Testis (tissue), 2 donors: ENCODE measurements at regions not wholly inside any gene's neighbourhood (a gene's known extent, or its start where the extent isn't known, plus 50 kb on each side); places are given as distances from the start of the nearest gene placed in this dataset.

Experiments used
- DNase-seq: peaks from one replicate; pipeline ENCODE4 v3.0.0-alpha.2; 2019
- H3K27ac ChIP-seq, 2 donors: fragments of 200-600 bp; sonication (generic); one replicate each; pipeline ENCODE4 v1.5.1; 2019
- H3K27me3 ChIP-seq: fragments of 200-600 bp; sonication (generic); one replicate; pipeline ENCODE4 v1.5.1; 2019
- H3K36me3 ChIP-seq: fragments of 200-600 bp; sonication (generic); one replicate; pipeline ENCODE4 v1.5.1; 2017; ENCODE audit warnings: low read depth; ENCODE audit errors: missing control alignments
- H3K4me1 ChIP-seq: fragments of 200-600 bp; sonication (generic); one replicate; pipeline ENCODE4 v1.5.1; 2019
- H3K4me3 ChIP-seq, 2 donors: fragments of 200-600 bp; sonication (generic); one replicate each; pipeline ENCODE4 v1.5.1; 2017 to 2019
- H3K9me3 ChIP-seq: fragments of 200-600 bp; sonication (generic); one replicate; pipeline ENCODE4 v1.5.1; 2017
- POLR2A ChIP-seq: fragments of 450-650 bp; IDR thresholded peaks from one replicate; pipeline ENCODE4 v1.6.1; 2017; ENCODE audit warnings: antibody characterized with exemption, mild to moderate bottlenecking, moderate library complexity
- WGBS, 2 donors: methylation state at CpG; one replicate each; pipeline ENCODE4 v1.1.5; 2018; 5-methylcytosine and 5-hydroxymethylcytosine counted together
- intact Hi-C: fragments of 100-400 bp; cut with DNase I; formaldehyde crosslinking; loops from one replicate; pipeline ENCODE4 v1.15.1; 2023; ENCODE audit warnings: low total_unique reads
- TF ChIP-seq, protein P1 (sequence below), 3 experiments: fragments of 450-650 bp in 2 of 3; fragments of 200-600 bp in 1 of 3; sonication (generic) in 1 of 3; IDR thresholded peaks; one replicate each; pipeline ENCODE4 v1.5.1; 2016 to 2019; ENCODE audit warnings: antibody characterized with exemption in 3 of 3, mild to moderate bottlenecking in 2 of 3, moderate library complexity in 1 of 3

- Histone ChIP-seq H3K9me3 (no peaks in the 10 kb centered on the region), H3K4me1 (peaks cover 10% of the 10 kb centered on the region), H3K27me3 (no peaks in the 10 kb centered on the region), H3K27ac (peak overlapping the region in 1 of 2 donors; percentile 52), H3K36me3 (no peaks in the 10 kb centered on the region), H3K4me3 (no peak overlapping the region)
- intact Hi-C loops = no loop called here
- no peak for TF ChIP-seq POLR2A
- TF ChIP-seq, protein P1, sequence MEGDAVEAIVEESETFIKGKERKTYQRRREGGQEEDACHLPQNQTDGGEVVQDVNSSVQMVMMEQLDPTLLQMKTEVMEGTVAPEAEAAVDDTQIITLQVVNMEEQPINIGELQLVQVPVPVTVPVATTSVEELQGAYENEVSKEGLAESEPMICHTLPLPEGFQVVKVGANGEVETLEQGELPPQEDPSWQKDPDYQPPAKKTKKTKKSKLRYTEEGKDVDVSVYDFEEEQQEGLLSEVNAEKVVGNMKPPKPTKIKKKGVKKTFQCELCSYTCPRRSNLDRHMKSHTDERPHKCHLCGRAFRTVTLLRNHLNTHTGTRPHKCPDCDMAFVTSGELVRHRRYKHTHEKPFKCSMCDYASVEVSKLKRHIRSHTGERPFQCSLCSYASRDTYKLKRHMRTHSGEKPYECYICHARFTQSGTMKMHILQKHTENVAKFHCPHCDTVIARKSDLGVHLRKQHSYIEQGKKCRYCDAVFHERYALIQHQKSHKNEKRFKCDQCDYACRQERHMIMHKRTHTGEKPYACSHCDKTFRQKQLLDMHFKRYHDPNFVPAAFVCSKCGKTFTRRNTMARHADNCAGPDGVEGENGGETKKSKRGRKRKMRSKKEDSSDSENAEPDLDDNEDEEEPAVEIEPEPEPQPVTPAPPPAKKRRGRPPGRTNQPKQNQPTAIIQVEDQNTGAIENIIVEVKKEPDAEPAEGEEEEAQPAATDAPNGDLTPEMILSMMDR (IDR thresholded peaks at IDR 0.05) = no peak
- WGBS, 2 donors = 62 to 67% methylated on average over 8 of the region's 8 CpGs
- no peak for DNase-seq
These were observed 335.1 kb upstream of the UMPS start for GRCh38 chr3:124395162-124395561.

DNA sequence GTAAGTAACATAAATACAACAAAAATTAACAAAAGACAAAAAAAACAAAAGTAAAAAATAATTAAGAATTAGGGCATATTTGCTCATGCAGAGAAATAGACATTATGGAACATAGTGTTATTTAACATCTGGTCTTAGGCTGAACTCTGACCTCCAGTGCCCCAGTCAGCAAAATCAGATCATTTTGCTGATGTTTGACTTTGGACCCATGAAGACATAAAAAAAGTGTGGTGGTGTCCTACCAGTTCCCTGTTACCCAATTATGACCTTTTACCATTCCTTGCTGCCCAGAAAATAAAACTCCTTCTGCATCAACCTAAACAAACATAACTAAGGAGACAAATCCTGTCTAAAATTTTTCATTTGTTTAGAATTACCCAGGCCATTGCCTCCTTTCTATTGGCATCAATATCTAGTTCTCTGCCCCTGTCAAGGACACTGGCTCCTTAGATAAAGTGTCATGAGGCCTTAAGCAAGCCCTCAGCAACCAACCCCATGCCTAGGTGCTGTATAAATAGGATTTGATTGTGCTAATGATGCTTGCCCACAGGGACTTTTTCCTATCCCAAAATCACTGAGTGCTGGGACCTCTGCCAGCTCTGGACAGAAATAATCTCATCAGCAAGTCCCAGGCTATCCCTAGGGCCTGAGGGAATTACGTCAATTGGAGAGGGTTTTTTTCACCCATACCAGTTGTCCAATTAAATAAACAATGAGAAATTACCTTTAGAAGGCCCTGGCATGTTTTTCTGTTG is 334.5 kb upstream of the UMPS start:
- peaks cover 10% of the 10 kb centered on the region for H3K4me1 ChIP-seq
- intact Hi-C loops = no loop called here
- no peak overlapping the region for H3K4me3 ChIP-seq
- H3K27me3 ChIP-seq = no peaks in the 10 kb centered on the region
- H3K36me3 ChIP-seq = no peaks in the 10 kb centered on the region
- DNase-seq = peak; percentile 73
- H3K9me3 ChIP-seq = no peaks in the 10 kb centered on the region
- H3K27ac ChIP-seq = peak overlapping the region in 1 of 2 donors; percentile 52
- WGBS, 2 donors = 15 to 45% methylated on average over 1 of the region's 1 CpG
- TF ChIP-seq, protein P1 (IDR thresholded peaks at IDR 0.05) = no peak
- TF ChIP-seq POLR2A = no peak

DNA sequence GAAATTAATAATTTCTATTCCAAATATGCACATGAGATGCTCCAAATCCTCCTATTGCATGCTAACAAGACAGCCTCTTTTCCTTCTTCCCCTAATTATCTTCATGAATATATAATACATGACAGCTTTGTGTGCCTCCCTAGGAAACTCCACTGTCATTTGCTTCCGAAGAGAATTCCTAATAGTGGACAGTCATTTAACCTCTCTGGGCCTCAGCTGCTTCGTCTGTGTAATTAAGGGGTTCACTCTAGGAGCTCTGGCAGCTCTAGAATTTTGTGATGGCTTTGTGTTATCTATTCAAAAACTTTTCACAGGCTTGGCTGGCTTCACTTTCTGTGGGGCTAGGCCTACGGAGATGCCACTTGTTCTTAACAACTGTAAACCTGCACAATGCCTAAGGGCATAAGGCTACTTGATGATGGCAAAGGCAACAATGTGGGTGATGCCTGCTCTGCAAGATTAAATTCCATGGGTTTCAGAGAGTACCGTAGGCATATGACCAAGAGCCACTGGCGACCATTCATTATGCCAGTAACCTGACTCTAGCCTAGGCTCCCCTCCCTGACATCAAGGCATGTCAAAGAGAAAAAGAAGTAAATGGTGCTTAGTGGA is 333.8 kb upstream of the UMPS start:
- peak overlapping the region in 1 of 2 donors; percentile 52 for H3K27ac ChIP-seq
- no peaks in the 10 kb centered on the region for H3K36me3 ChIP-seq
- H3K27me3 ChIP-seq = no peaks in the 10 kb centered on the region
- no peak for DNase-seq
- TF ChIP-seq, protein P1 (IDR thresholded peaks at IDR 0.05) = no peak
- no peak for TF ChIP-seq POLR2A
- 77 to 82% methylated on average over 5 of the region's 5 CpGs for WGBS, 2 donors
- H3K4me1 ChIP-seq = peaks cover 10% of the 10 kb centered on the region
- H3K9me3 ChIP-seq = no peaks in the 10 kb centered on the region
- intact Hi-C loops = no loop called here
- no peak overlapping the region for H3K4me3 ChIP-seq

DNA sequence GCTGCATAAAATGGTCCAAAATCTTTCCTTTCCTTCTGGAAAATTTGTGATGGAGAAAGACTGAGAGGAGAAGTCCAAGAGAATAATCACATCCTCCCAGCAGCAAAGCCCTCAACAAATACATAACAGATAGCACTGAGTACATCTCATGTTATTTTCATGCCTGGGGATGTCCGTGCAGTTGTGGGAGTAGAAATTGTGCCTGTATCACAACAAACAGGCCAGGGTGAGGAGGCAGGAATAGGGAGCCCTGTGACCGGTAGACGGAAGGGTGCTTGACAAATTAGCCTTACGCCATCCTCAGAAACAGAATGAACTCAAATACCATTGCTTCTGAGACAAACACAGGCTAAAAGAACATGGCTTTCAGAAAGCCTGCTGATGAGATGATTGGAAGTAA is 333.2 kb upstream of the UMPS start:
- H3K27ac ChIP-seq = peak overlapping the region in 1 of 2 donors; percentile 52
- H3K36me3 ChIP-seq = no peaks in the 10 kb centered on the region
- TF ChIP-seq, protein P1 (IDR thresholded peaks at IDR 0.05) = no peak
- TF ChIP-seq POLR2A = no peak
- H3K9me3 ChIP-seq = no peaks in the 10 kb centered on the region
- 88 to 91% methylated on average over 4 of the region's 4 CpGs for WGBS, 2 donors
- no peak overlapping the region for H3K4me3 ChIP-seq
- peaks cover 10% of the 10 kb centered on the region for H3K4me1 ChIP-seq
- no peak for DNase-seq
- no peaks in the 10 kb centered on the region for H3K27me3 ChIP-seq
- intact Hi-C loops = no loop called here
